Kasumi-1 (cell line): ENCODE measurements at regions not wholly inside any gene's neighbourhood (a gene's known extent, or its start where the extent isn't known, plus 50 kb on each side); places are given as distances from the start of the nearest gene placed in this dataset.
"Not testable (repeated sequence)": the region's sequence is repeated elsewhere in the genome, so short reads cannot be mapped to it uniquely, and the experiment has no call there.

ENCODE experiments used
- DNase-seq, 2 experiments: peaks; one replicate each; lab custom pipeline; 2025; lab: John Stamatoyannopoulos, UW

GRCh38 chr6:103335412-103335811, 1524.3 kb downstream of the HACE1 start:
- no peak for DNase-seq

GRCh38 chr6:103326760-103327757, 1532.7 kb downstream of the HACE1 start:
- DNase-seq: no peak

- DNase-seq: no peak
Observed at GRCh38 chr6:103313432-103313831, 1546.3 kb downstream of the HACE1 start.

GRCh38 chr6:103294376-103294775, 1565.3 kb downstream of the HACE1 start:
- not testable (repeated sequence) for DNase-seq

GRCh38 chr6:103284835-103285234, 1574.9 kb downstream of the HACE1 start:
- DNase-seq: no peak

- DNase-seq: no peak
Observed at GRCh38 chr6:103280417-103280816, 1579.3 kb downstream of the HACE1 start.

GRCh38 chr6:103277936-103278335, 1581.8 kb downstream of the HACE1 start:
- no peak for DNase-seq

GRCh38 chr6:103273048-103273447, 1586.7 kb downstream of the HACE1 start:
- DNase-seq: peak; percentile 67 to 75

- DNase-seq: no peak
Observed at GRCh38 chr6:103269581-103269980, 1590.1 kb downstream of the HACE1 start.

GRCh38 chr6:103268335-103268734, 1591.4 kb downstream of the HACE1 start:
- no peak for DNase-seq

- no peak for DNase-seq
Observed at GRCh38 chr6:103264020-103264419, 1595.7 kb downstream of the HACE1 start.

- no peak for DNase-seq
Observed at GRCh38 chr6:103255132-103255531, 1604.6 kb downstream of the HACE1 start.

GRCh38 chr6:103236923-103237322, 1622.8 kb downstream of the HACE1 start:
- DNase-seq: peak in 1 of 2 experiments; percentile 5

GRCh38 chr6:103231181-103231580, 1628.5 kb downstream of the HACE1 start:
- no peak for DNase-seq

- no peak for DNase-seq
Observed at GRCh38 chr6:103215847-103216246, 1643.9 kb downstream of the HACE1 start.

- no peak for DNase-seq
Observed at GRCh38 chr6:103210686-103211085, 1649.0 kb downstream of the HACE1 start.

- DNase-seq: no peak
Observed at GRCh38 chr6:103198386-103198785, 1661.3 kb downstream of the HACE1 start.

GRCh38 chr6:103193413-103193812, 1666.3 kb downstream of the HACE1 start:
- no peak for DNase-seq

- no peak for DNase-seq
Observed at GRCh38 chr6:103191391-103192093, 1668.2 kb downstream of the HACE1 start.

GRCh38 chr6:103184776-103185175, 1674.9 kb downstream of the HACE1 start:
- no peak for DNase-seq

- no peak for DNase-seq
Observed at GRCh38 chr6:103183831-103184411, 1675.8 kb downstream of the HACE1 start.

- no peak for DNase-seq
Observed at GRCh38 chr6:103178193-103178592, 1681.5 kb downstream of the HACE1 start.

GRCh38 chr6:103177791-103178190, 1681.9 kb downstream of the HACE1 start:
- no peak for DNase-seq
